Liver (tissue), 8 donors: ENCODE measurements at regions not wholly inside any gene's neighbourhood (a gene's known extent, or its start where the extent isn't known, plus 50 kb on each side); places are given as distances from the start of the nearest gene placed in this dataset.

ENCODE experiments used
- DNase-seq: peaks from one replicate; pipeline ENCODE4 v3.0.0-alpha.2; 2017; ENCODE audit warnings: low spot score
- H3K27ac ChIP-seq, 2 donors: one replicate each; pipeline ENCODE4 v1.7.0; 2013; ENCODE audit warnings: inconsistent platforms in 2 of 2, low read length in 2 of 2, control low read depth in 1 of 2, low read depth in 1 of 2, mild to moderate bottlenecking in 1 of 2
- H3K27me3 ChIP-seq, 4 donors: one replicate each; pipeline versions ENCODE4 v1.6.1 to v1.7.0; 2013; ENCODE audit warnings: low read length in 3 of 4, inconsistent platforms in 1 of 4, mild to moderate bottlenecking in 1 of 4, moderate library complexity in 1 of 4; ENCODE audit not compliant: control insufficient read depth in 4 of 4, insufficient read depth in 4 of 4
- H3K36me3 ChIP-seq, 4 donors: one replicate each; pipeline versions ENCODE4 v1.6.1 to v1.7.0; 2013; ENCODE audit warnings: low read length in 3 of 4, mild to moderate bottlenecking in 3 of 4, low read depth in 1 of 4, moderate library complexity in 1 of 4; ENCODE audit not compliant: control insufficient read depth in 4 of 4, insufficient read depth in 3 of 4
- H3K4me1 ChIP-seq, 4 donors: one replicate each; pipeline versions ENCODE4 v1.6.1 to v1.7.0; 2013; ENCODE audit warnings: low read length in 3 of 4, mild to moderate bottlenecking in 3 of 4, moderate library complexity in 1 of 4; ENCODE audit not compliant: control insufficient read depth in 4 of 4, insufficient read depth in 4 of 4
- H3K4me3 ChIP-seq, 3 donors: one replicate each; pipeline versions ENCODE4 v1.6.1 to v1.7.0; 2013; ENCODE audit warnings: low read length in 3 of 3, control low read depth in 1 of 3, low read depth in 1 of 3, mild to moderate bottlenecking in 1 of 3
- H3K9ac ChIP-seq, 2 donors: one replicate each; pipeline ENCODE4 v1.7.0; 2013; ENCODE audit warnings: low read length in 2 of 2, mild to moderate bottlenecking in 2 of 2, moderate library complexity in 2 of 2, control low read depth in 1 of 2, low read depth in 1 of 2
- H3K9me3 ChIP-seq, 4 donors: one replicate each; pipeline versions ENCODE4 v1.6.1 to v1.7.0; 2013; ENCODE audit warnings: low read length in 3 of 4; ENCODE audit not compliant: control insufficient read depth in 4 of 4
- ATF3 ChIP-seq: IDR thresholded peaks from 2 replicates; pipeline ENCODE4 v1.6.1; 2016; ENCODE audit warnings: antibody characterized with exemption
- EGR1 ChIP-seq, 2 donors: IDR thresholded peaks; 2 replicates each; pipeline ENCODE4 v1.6.1; 2016 to 2018; ENCODE audit warnings: antibody characterized with exemption in 2 of 2, low read depth in 2 of 2
- FOXA1 ChIP-seq: IDR thresholded peaks from 2 replicates; pipeline ENCODE4 v1.6.1; 2016; ENCODE audit warnings: antibody characterized with exemption
- FOXA2 ChIP-seq: IDR thresholded peaks from 2 replicates; pipeline ENCODE4 v1.6.1; 2016; ENCODE audit warnings: antibody characterized with exemption
- GABPA ChIP-seq, 2 donors: IDR thresholded peaks in 1 of 2; conservative IDR thresholded peaks in 1 of 2; 2 replicates each; pipeline ENCODE4 v1.6.1; 2016; ENCODE audit warnings: antibody characterized with exemption in 2 of 2, mild to moderate bottlenecking in 1 of 2, moderate library complexity in 1 of 2
- HNF4A ChIP-seq, 2 donors: conservative IDR thresholded peaks; 2 replicates each; pipeline ENCODE4 v1.6.1; 2016; ENCODE audit warnings: antibody characterized with exemption in 2 of 2, mild to moderate bottlenecking in 2 of 2
- HNF4G ChIP-seq: IDR thresholded peaks from 2 replicates; pipeline ENCODE4 v1.6.1; 2016; ENCODE audit warnings: antibody characterized with exemption
- JUND ChIP-seq, 2 donors: IDR thresholded peaks; 2 replicates each; pipeline ENCODE4 v1.6.1; 2016; ENCODE audit warnings: antibody characterized with exemption in 2 of 2
- MAX ChIP-seq: IDR thresholded peaks from 2 replicates; pipeline ENCODE4 v1.6.1; 2016; ENCODE audit warnings: antibody characterized with exemption
- NR2F2 ChIP-seq: IDR thresholded peaks from 2 replicates; pipeline ENCODE4 v1.6.1; 2016; ENCODE audit warnings: antibody characterized with exemption
- RAD21 ChIP-seq, 2 donors: IDR thresholded peaks; 2 replicates each; pipeline ENCODE4 v1.6.1; 2016; ENCODE audit warnings: antibody characterized with exemption in 2 of 2, mild to moderate bottlenecking in 2 of 2
- RXRA ChIP-seq, 2 donors: IDR thresholded peaks; 2 replicates each; pipeline ENCODE4 v1.6.1; 2017 to 2018; ENCODE audit warnings: antibody characterized with exemption in 2 of 2, mild to moderate bottlenecking in 1 of 2
- SP1 ChIP-seq: IDR thresholded peaks from 2 replicates; pipeline ENCODE4 v1.6.1; 2018; ENCODE audit warnings: antibody characterized with exemption, mild to moderate bottlenecking
- TAF1 ChIP-seq: conservative IDR thresholded peaks from 2 replicates; pipeline ENCODE4 v1.6.1; 2016; ENCODE audit warnings: antibody characterized with exemption, mild to moderate bottlenecking
- YY1 ChIP-seq: IDR thresholded peaks from 2 replicates; pipeline ENCODE4 v1.6.1; 2016; ENCODE audit warnings: antibody characterized with exemption, mild to moderate bottlenecking
- ZBTB33 ChIP-seq: IDR thresholded peaks from 2 replicates; pipeline ENCODE4 v1.6.1; 2016; ENCODE audit warnings: antibody characterized with exemption
- WGBS: extraction: QIAGEN DNeasy Blood & Tissue Kit; methylation state at CpG from one replicate; pipeline ENCODE4 v1.1.7; 2013; 5-methylcytosine and 5-hydroxymethylcytosine counted together
- TF ChIP-seq, protein P1 (sequence below): IDR thresholded peaks from 2 replicates; pipeline ENCODE4 v1.6.1; 2016; ENCODE audit warnings: antibody characterized with exemption, mild to moderate bottlenecking
- TF ChIP-seq, protein P2 (sequence below): fragments of 150-350 bp; IDR thresholded peaks from 2 replicates; pipeline ENCODE4 v1.5.1; 2017; ENCODE audit warnings: improper control_type of control experiment, low read depth, low read length; ENCODE audit not compliant: missing input control
- donor health status: healthy.
- donor health status: healthy.
- donor health status: healthy.
- donor health status: healthy.
- donor health status: healthy.

- H3K4me1 ChIP-seq = no peaks in the 10 kb centered on the region
- no peaks in the 10 kb centered on the region for H3K36me3 ChIP-seq
- no peak for DNase-seq
- no peaks in the 10 kb centered on the region for H3K9me3 ChIP-seq
- WGBS = 86% methylated on average over 3 of the region's 3 CpGs
- H3K9ac ChIP-seq = no peak overlapping the region
- no peak overlapping the region for H3K4me3 ChIP-seq
- no peak overlapping the region for H3K27ac ChIP-seq
- TF ChIP-seq RXRA (IDR thresholded peaks at IDR 0.05) = no peak
- TF ChIP-seq HNF4A (conservative IDR thresholded peaks at IDR 0.05) = no peak
- TF ChIP-seq HNF4G = no peak
- TF ChIP-seq, protein P1, sequence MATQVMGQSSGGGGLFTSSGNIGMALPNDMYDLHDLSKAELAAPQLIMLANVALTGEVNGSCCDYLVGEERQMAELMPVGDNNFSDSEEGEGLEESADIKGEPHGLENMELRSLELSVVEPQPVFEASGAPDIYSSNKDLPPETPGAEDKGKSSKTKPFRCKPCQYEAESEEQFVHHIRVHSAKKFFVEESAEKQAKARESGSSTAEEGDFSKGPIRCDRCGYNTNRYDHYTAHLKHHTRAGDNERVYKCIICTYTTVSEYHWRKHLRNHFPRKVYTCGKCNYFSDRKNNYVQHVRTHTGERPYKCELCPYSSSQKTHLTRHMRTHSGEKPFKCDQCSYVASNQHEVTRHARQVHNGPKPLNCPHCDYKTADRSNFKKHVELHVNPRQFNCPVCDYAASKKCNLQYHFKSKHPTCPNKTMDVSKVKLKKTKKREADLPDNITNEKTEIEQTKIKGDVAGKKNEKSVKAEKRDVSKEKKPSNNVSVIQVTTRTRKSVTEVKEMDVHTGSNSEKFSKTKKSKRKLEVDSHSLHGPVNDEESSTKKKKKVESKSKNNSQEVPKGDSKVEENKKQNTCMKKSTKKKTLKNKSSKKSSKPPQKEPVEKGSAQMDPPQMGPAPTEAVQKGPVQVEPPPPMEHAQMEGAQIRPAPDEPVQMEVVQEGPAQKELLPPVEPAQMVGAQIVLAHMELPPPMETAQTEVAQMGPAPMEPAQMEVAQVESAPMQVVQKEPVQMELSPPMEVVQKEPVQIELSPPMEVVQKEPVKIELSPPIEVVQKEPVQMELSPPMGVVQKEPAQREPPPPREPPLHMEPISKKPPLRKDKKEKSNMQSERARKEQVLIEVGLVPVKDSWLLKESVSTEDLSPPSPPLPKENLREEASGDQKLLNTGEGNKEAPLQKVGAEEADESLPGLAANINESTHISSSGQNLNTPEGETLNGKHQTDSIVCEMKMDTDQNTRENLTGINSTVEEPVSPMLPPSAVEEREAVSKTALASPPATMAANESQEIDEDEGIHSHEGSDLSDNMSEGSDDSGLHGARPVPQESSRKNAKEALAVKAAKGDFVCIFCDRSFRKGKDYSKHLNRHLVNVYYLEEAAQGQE = no peak
- no peak for TF ChIP-seq FOXA2
- no peak for TF ChIP-seq ATF3
- TF ChIP-seq ZBTB33 = no peak
- TF ChIP-seq, protein P2, sequence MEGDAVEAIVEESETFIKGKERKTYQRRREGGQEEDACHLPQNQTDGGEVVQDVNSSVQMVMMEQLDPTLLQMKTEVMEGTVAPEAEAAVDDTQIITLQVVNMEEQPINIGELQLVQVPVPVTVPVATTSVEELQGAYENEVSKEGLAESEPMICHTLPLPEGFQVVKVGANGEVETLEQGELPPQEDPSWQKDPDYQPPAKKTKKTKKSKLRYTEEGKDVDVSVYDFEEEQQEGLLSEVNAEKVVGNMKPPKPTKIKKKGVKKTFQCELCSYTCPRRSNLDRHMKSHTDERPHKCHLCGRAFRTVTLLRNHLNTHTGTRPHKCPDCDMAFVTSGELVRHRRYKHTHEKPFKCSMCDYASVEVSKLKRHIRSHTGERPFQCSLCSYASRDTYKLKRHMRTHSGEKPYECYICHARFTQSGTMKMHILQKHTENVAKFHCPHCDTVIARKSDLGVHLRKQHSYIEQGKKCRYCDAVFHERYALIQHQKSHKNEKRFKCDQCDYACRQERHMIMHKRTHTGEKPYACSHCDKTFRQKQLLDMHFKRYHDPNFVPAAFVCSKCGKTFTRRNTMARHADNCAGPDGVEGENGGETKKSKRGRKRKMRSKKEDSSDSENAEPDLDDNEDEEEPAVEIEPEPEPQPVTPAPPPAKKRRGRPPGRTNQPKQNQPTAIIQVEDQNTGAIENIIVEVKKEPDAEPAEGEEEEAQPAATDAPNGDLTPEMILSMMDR = no peak
- no peak for TF ChIP-seq YY1
- TF ChIP-seq GABPA (IDR thresholded peaks at IDR 0.05 in 1 of 2, conservative IDR thresholded peaks at IDR 0.05 in 1 of 2) = no peak
- no peak for TF ChIP-seq SP1
- TF ChIP-seq FOXA1 = no peak
- no peak for TF ChIP-seq RAD21 (IDR thresholded peaks at IDR 0.05)
- no peak for TF ChIP-seq EGR1 (IDR thresholded peaks at IDR 0.05; ENCODE audit: low read depth in 2 of 2)
- TF ChIP-seq MAX = no peak
- TF ChIP-seq TAF1 = no peak
- no peak for TF ChIP-seq JUND (IDR thresholded peaks at IDR 0.05)
- TF ChIP-seq NR2F2 = no peak
- H3K27me3 ChIP-seq = no peaks in the 10 kb centered on the region
Measured at GRCh38 chr5:35285435-35285834, 55.1 kb upstream of the PRLR start.

GRCh38 chr5:35285011-35285410 is 54.7 kb upstream of the PRLR start:
- Histone ChIP-seq H3K27me3 (no peaks in the 10 kb centered on the region), H3K4me1 (no peaks in the 10 kb centered on the region), H3K36me3 (no peaks in the 10 kb centered on the region), H3K9me3 (no peaks in the 10 kb centered on the region), H3K27ac (no peak overlapping the region), H3K9ac (no peak overlapping the region), H3K4me3 (no peak overlapping the region)
- 88% methylated on average over 1 of the region's 1 CpG for WGBS
- TF ChIP-seq TAF1 (no peak), JUND (IDR thresholded peaks at IDR 0.05) (no peak), ZBTB33 (no peak), RXRA (IDR thresholded peaks at IDR 0.05) (no peak), HNF4A (conservative IDR thresholded peaks at IDR 0.05) (no peak)
- no peak for DNase-seq
